MM.1S (cell line): ENCODE measurements at regions not wholly inside any gene's neighbourhood (a gene's known extent, or its start where the extent isn't known, plus 50 kb on each side); places are given as distances from the start of the nearest gene placed in this dataset.
"Not testable (repeated sequence)": the region's sequence is repeated elsewhere in the genome, so short reads cannot be mapped to it uniquely, and the experiment has no call there.

Experiments used
- DNase-seq: peaks from one replicate; pipeline ENCODE4 v3.0.0-alpha.2; 2015
- H2AFZ ChIP-seq: fragments of 300-600 bp; sonication (generic); 2 replicates; pipeline ENCODE4 v1.6.0; 2016; ENCODE audit warnings: antibody characterized with exemption, low read length
- H3F3A ChIP-seq: fragments of 300-600 bp; sonication (generic); 2 replicates; pipeline ENCODE4 v1.6.1; 2016; ENCODE audit warnings: mild to moderate bottlenecking, antibody characterized with exemption, low read length, moderate library complexity, mixed read lengths; ENCODE audit not compliant: insufficient read depth
- H3K27ac ChIP-seq: fragments of 300-600 bp; sonication (generic); 2 replicates; pipeline ENCODE4 v1.5.1; 2016; ENCODE audit warnings: mild to moderate bottlenecking, low read length
- H3K27me3 ChIP-seq: fragments of 300-600 bp; sonication (generic); replicated peaks from 2 replicates; pipeline ENCODE4 v1.6.0; 2016; ENCODE audit warnings: low read length; ENCODE audit not compliant: insufficient read depth
- H3K36me3 ChIP-seq: fragments of 300-600 bp; sonication (generic); replicated peaks from 2 replicates; pipeline ENCODE4 v1.6.1; 2016; ENCODE audit warnings: mild to moderate bottlenecking, low read length, mixed read lengths; ENCODE audit not compliant: insufficient read depth
- H3K4me1 ChIP-seq: fragments of 300-600 bp; sonication (generic); 2 replicates; pipeline ENCODE4 v1.6.1; 2016; ENCODE audit warnings: low read length, mixed read lengths
- H3K4me2 ChIP-seq: fragments of 300-600 bp; sonication (generic); 2 replicates; pipeline ENCODE4 v1.6.0; 2016; ENCODE audit warnings: low read depth, low read length
- H3K4me3 ChIP-seq: fragments of 300-600 bp; sonication (generic); 2 replicates; pipeline ENCODE4 v1.5.1; 2016; ENCODE audit warnings: low read length, mixed read lengths
- H3K79me2 ChIP-seq: fragments of 300-600 bp; sonication (generic); 2 replicates; pipeline ENCODE4 v1.6.1; 2016; ENCODE audit warnings: mixed run types, low read length, mixed read lengths
- H3K9ac ChIP-seq: fragments of 300-600 bp; sonication (generic); 2 replicates; pipeline ENCODE4 v1.6.1; 2016; ENCODE audit warnings: low read length, mixed read lengths
- H3K9me2 ChIP-seq: fragments of 300-600 bp; sonication (generic); replicated peaks from 2 replicates; pipeline ENCODE4 v1.6.1; 2016; ENCODE audit warnings: mild to moderate bottlenecking, low read length, mixed read lengths; ENCODE audit not compliant: insufficient read depth
- H3K9me3 ChIP-seq: fragments of 300-600 bp; sonication (generic); replicated peaks from 2 replicates; pipeline ENCODE4 v1.6.1; 2016; ENCODE audit warnings: mild to moderate bottlenecking, low read length, mixed read lengths; ENCODE audit not compliant: insufficient read depth
- H4K20me1 ChIP-seq: fragments of 300-600 bp; sonication (generic); 2 replicates; pipeline ENCODE4 v1.6.1; 2016; ENCODE audit warnings: mild to moderate bottlenecking, low read length, moderate library complexity, mixed read lengths; ENCODE audit not compliant: insufficient read depth
- CTCF ChIP-seq: fragments of 300-600 bp; sonication (generic); IDR thresholded peaks from 2 replicates; pipeline ENCODE4 v1.5.1; 2016; ENCODE audit warnings: antibody characterized with exemption, low read length, mixed read lengths
- EZH2 ChIP-seq: fragments of 300-600 bp; sonication (generic); optimal IDR thresholded peaks from 2 replicates; pipeline ENCODE3; 2017; ENCODE audit warnings: low read depth, mild to moderate bottlenecking, antibody characterized with exemption, low read length, mixed read lengths
- EZH2phosphoT487 ChIP-seq: fragments of 300-600 bp; sonication (generic); IDR thresholded peaks from 2 replicates; pipeline ENCODE4 v1.6.1; 2018; ENCODE audit warnings: antibody characterized with exemption, low read length

GRCh38 chr4:98828801-98829200 is 100.1 kb downstream of the EIF4E start:
- Histone ChIP-seq H3K4me3 (no peak overlapping the region), H3K9me3 (no peaks in the 10 kb centered on the region), H3K79me2 (no peaks in the 10 kb centered on the region), H3K4me2 (no peak overlapping the region), H3K9ac (no peak overlapping the region), H3K4me1 (no peaks in the 10 kb centered on the region), H3K9me2 (no peaks in the 10 kb centered on the region), H4K20me1 (no peaks in the 10 kb centered on the region), H3K36me3 (no peaks in the 10 kb centered on the region), H3F3A (no peaks in the 10 kb centered on the region), H3K27me3 (no peaks in the 10 kb centered on the region), H3K27ac (no peak overlapping the region), H2AFZ (no peak overlapping the region)
- TF ChIP-seq EZH2 (no peak), CTCF (no peak; the same call in 1 of the 2 replicates), EZH2phosphoT487 (no peak)
- DNase-seq: no peak

DNA sequence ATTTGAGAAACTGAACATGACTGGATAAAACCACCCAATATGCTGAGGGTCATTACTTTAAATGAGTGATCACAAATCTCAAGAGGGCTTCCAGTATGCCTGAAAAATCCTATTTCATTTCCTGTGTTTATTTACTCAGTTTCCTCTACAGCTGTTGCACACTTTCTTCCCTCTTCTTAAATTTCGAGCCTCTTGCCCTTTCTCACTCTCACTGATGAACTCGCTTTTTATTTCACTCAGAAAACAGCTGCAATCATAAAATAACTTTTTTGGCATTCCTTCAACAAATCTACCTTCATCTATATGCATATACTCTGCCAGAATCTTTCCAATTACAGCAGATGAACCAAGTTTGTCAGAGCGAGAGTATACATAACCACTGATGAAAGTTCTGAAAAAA is 101.3 kb downstream of the EIF4E start:
- no peak for TF ChIP-seq EZH2
- Histone ChIP-seq H3K9me2 (no peaks in the 10 kb centered on the region), H3K36me3 (no peaks in the 10 kb centered on the region), H3K9me3 (no peaks in the 10 kb centered on the region), H3K9ac (no peak overlapping the region), H3F3A (no peaks in the 10 kb centered on the region), H3K4me2 (no peak overlapping the region), H3K79me2 (no peaks in the 10 kb centered on the region), H4K20me1 (no peaks in the 10 kb centered on the region), H3K27ac (no peak overlapping the region), H2AFZ (no peak overlapping the region), H3K27me3 (no peaks in the 10 kb centered on the region), H3K4me3 (no peak overlapping the region), H3K4me1 (no peaks in the 10 kb centered on the region)
- no peak for DNase-seq

DNA sequence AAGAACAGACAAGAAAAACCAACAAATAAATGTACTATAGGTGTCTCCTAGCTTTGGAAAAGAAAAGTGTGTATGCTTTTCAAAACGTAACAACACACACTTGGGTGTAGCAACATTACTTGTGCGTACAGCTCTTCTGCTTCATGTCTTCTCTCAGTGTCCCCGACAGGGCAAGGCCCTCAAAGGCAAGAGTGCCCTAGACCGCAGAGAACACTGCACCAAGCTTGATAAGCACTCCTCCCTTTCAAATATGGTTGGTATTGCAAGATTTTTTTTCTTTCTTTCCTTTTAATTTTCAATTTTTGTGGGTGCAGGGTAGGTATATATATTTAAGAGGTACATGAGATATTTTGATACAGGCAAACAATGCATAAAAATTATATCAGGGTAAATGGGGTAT is 106.8 kb downstream of the EIF4E start:
- H3K4me1 ChIP-seq: no peaks in the 10 kb centered on the region
- H3K9ac ChIP-seq: no peak overlapping the region

GRCh38 chr4:98818116-98818515 is 110.8 kb downstream of the EIF4E start:
- H3K4me1 ChIP-seq, H3K36me3 ChIP-seq, H3K27ac ChIP-seq, DNase-seq, H3K4me3 ChIP-seq, H2AFZ ChIP-seq, H4K20me1 ChIP-seq, H3K4me2 ChIP-seq, H3K9me3 ChIP-seq, H3K9me2 ChIP-seq, H3F3A ChIP-seq, H3K27me3 ChIP-seq, H3K9ac ChIP-seq, H3K79me2 ChIP-seq: not testable (repeated sequence)

More for the DNA sequence above, 106.8 kb downstream of the EIF4E start:
- Histone ChIP-seq H3K9me2 (no peaks in the 10 kb centered on the region), H3K36me3 (no peaks in the 10 kb centered on the region), H3F3A (no peaks in the 10 kb centered on the region), H3K79me2 (no peaks in the 10 kb centered on the region), H2AFZ (no peak overlapping the region), H3K27me3 (no peaks in the 10 kb centered on the region), H3K4me2 (no peak overlapping the region), H3K9me3 (no peaks in the 10 kb centered on the region), H4K20me1 (no peaks in the 10 kb centered on the region), H3K4me3 (no peak overlapping the region), H3K27ac (no peak overlapping the region)
- no peak for DNase-seq
- TF ChIP-seq EZH2 (no peak), CTCF (no peak), EZH2phosphoT487 (no peak)
